Common myeloid progenitor, CD34-positive (primary cell): ENCODE measurements at regions not wholly inside any gene's neighbourhood (a gene's known extent, or its start where the extent isn't known, plus 50 kb on each side); places are given as distances from the start of the nearest gene placed in this dataset.
A peak's percentile ranks its signal among the peaks of the same experiment; 100 is the strongest.

Source experiments
- CTCF ChIA-PET: fragments of 350-600 bp; sonication (Branson Sonifier 250); formaldehyde crosslinking; loops from one replicate; lab custom pipeline; 2021; ENCODE audit warnings: antibody characterized with exemption; lab: Charles Lee
- POLR2A ChIA-PET: fragments of 350-600 bp; sonication (Branson Sonifier 250); formaldehyde crosslinking; loops from one replicate; lab custom pipeline; 2021; ENCODE audit warnings: antibody characterized with exemption; lab: Charles Lee
- DNase-seq, 3 donors: peaks; one replicate each; pipeline versions ENCODE4 v3.0.0 to v3.0.0-alpha.2; 2013
- H3K27ac ChIP-seq, 2 experiments: 1 replicate in 1 of 2; 2 replicates in 1 of 2; pipeline ENCODE4 v1.7.0; 2013; ENCODE audit warnings: inconsistent platforms in 2 of 2, low read length in 2 of 2, mild to moderate bottlenecking in 2 of 2, low read depth in 1 of 2, moderate library complexity in 1 of 2; ENCODE audit not compliant: severe bottlenecking in 2 of 2, insufficient read depth in 1 of 2, poor library complexity in 1 of 2
- H3K27me3 ChIP-seq, 5 experiments: replicated peaks in 2 of 5; 1 replicate in 3 of 5; 2 replicates in 2 of 5; pipeline versions ENCODE4 v1.6.1 to v1.7.0; 2013; ENCODE audit warnings: low read length in 4 of 5, mild to moderate bottlenecking in 2 of 5, moderate library complexity in 2 of 5, inconsistent platforms in 1 of 5; ENCODE audit not compliant: insufficient read depth in 5 of 5, control insufficient read depth in 4 of 5
- H3K36me3 ChIP-seq, 4 experiments: 1 replicate in 2 of 4; 2 replicates in 2 of 4; pipeline versions ENCODE4 v1.6.1 to v1.7.0; 2013; ENCODE audit warnings: low read length in 3 of 4, control low read depth in 1 of 4, mild to moderate bottlenecking in 1 of 4; ENCODE audit not compliant: control insufficient read depth in 4 of 4, insufficient read depth in 4 of 4
- H3K4me1 ChIP-seq, 4 experiments: 1 replicate in 3 of 4; 2 replicates in 1 of 4; pipeline versions ENCODE4 v1.6.1 to v1.7.1; 2013; ENCODE audit warnings: low read length in 3 of 4, mild to moderate bottlenecking in 3 of 4, control low read depth in 1 of 4, inconsistent platforms in 1 of 4, moderate library complexity in 1 of 4; ENCODE audit not compliant: control insufficient read depth in 4 of 4, insufficient read depth in 4 of 4; ENCODE audit errors: control extremely low read depth in 1 of 4
- H3K4me3 ChIP-seq, 7 experiments: 1 replicate in 4 of 7; 2 replicates in 3 of 7; pipeline versions ENCODE4 v1.5.1 to v1.7.0; 2013; ENCODE audit warnings: mild to moderate bottlenecking in 7 of 7, low read length in 6 of 7, moderate library complexity in 6 of 7, inconsistent platforms in 2 of 7, low read depth in 2 of 7, control low read depth in 1 of 7; ENCODE audit not compliant: insufficient read depth in 4 of 7, control insufficient read depth in 1 of 7; ENCODE audit errors: extremely low read depth in 1 of 7
- H3K9me3 ChIP-seq, 5 experiments: 1 replicate in 4 of 5; 2 replicates in 1 of 5; pipeline versions ENCODE4 v1.6.1 to v1.7.1; 2013; ENCODE audit warnings: low read length in 4 of 5, mild to moderate bottlenecking in 2 of 5, inconsistent platforms in 1 of 5, low read depth in 1 of 5, moderate library complexity in 1 of 5; ENCODE audit not compliant: control insufficient read depth in 4 of 5, insufficient read depth in 2 of 5; ENCODE audit errors: control extremely low read depth in 1 of 5
- WGBS: methylation state at CpG from one replicate; pipeline ENCODE4 v1.1.5; 2013; ENCODE audit not compliant: insufficient coverage; 5-methylcytosine and 5-hydroxymethylcytosine counted together

- H3K4me3 ChIP-seq: no peak overlapping the region
- ChIA-PET CTCF (no interaction called here), POLR2A (no interaction called here)
- H3K4me1 ChIP-seq: no peaks in the 10 kb centered on the region
- no peaks in the 10 kb centered on the region for H3K36me3 ChIP-seq
- H3K9me3 ChIP-seq: peaks cover 0 to 8% (median 0%) of the 10 kb centered on the region in 5 experiments
- H3K27ac ChIP-seq: no peak overlapping the region
- no peak for DNase-seq
- no peaks in the 10 kb centered on the region for H3K27me3 ChIP-seq
- 100% methylated on average over 2 of the region's 4 CpGs for WGBS
Observed at GRCh38 chr7:16284581-16284980, 136.8 kb downstream of the CRPPA start.

DNA sequence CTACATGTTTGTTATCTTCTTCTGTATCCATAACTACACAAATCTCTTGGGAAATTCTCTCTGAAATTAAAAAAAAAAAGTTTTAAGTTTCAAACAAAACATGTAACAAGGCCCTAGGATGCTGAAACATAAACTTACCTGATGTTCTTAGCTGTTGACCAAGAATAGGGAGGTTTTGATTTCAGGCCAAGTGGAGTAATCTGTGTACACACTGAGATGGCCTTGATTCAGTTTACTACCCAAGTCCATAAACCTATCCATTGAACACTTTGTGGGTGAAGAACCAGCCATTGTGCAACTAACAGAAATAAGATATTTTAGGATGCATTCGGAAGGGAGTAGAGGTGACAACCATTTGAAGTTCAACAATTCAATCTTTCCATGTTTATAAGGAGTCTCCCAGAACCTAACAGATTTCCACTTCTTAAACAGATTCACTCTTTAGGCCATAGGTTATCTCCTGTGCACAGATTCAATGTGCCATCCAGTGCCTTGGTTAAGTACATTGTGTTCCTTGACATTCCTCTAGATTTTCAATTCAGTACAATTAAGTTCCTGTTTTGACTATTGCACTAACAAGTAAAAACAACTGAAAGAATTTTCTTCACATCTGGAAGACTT, 143.1 kb downstream of the CRPPA start:
- CTCF ChIA-PET: interaction anchor here (1.1 kb wide), 1 partner anchor 127 kb away, joined by 3 read pairs; no protein-coding TSS in a partner anchor
- DNase-seq: no peak
- POLR2A ChIA-PET: no interaction called here
- no peak overlapping the region for H3K4me3 ChIP-seq
- no peak overlapping the region for H3K27ac ChIP-seq
- H3K36me3 ChIP-seq: no peaks in the 10 kb centered on the region
- H3K27me3 ChIP-seq: no peaks in the 10 kb centered on the region
- H3K9me3 ChIP-seq: peaks cover 0 to 4% (median 0%) of the 10 kb centered on the region in 5 experiments
- no peaks in the 10 kb centered on the region for H3K4me1 ChIP-seq
- WGBS: no CpG with 5 or more reads among the region's 1 CpG

GRCh38 chr7:16271990-16272665, 149.2 kb downstream of the CRPPA start:
- H3K36me3 ChIP-seq: no peaks in the 10 kb centered on the region
- no peaks in the 10 kb centered on the region for H3K27me3 ChIP-seq
- no peak overlapping the region for H3K4me3 ChIP-seq
- WGBS: no CpG with 5 or more reads among the region's 2 CpGs
- H3K27ac ChIP-seq: no peak overlapping the region
- DNase-seq: no peak
- POLR2A ChIA-PET: no interaction called here
- peaks cover 0 to 7% (median 0%) of the 10 kb centered on the region in 5 experiments for H3K9me3 ChIP-seq
- peaks cover 0 to 15% (median 5%) of the 10 kb centered on the region in 4 experiments for H3K4me1 ChIP-seq
- CTCF ChIA-PET: interaction anchor here (0.8 kb wide), 1 partner anchor 21 kb away, joined by 3 read pairs; no protein-coding TSS in a partner anchor

DNA sequence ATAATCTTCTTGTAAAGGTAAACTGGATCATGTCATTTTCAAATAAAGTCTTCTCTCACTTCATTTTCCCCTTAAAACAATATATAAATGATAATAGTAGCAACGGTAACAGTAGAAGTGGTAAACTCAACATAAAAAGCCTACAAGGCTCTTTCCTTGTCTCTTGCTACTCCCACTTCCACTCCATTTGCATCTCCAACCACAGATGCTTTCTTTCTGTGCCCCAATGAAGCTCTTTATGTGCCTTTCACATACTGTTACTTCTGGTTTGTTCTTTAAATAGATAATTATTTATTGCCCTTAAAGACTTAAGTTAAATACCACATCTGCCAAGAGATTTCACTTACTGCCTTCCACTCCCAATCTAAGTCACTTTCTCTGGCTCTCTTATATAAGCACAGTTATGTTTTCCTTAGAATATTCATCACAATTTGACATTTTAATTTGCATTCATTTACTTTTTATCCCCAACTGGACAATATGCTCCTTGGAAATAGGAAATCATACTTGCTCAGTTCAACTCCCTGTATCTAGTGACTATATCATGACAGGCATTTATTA, 149.9 kb downstream of the CRPPA start:
- no peak for DNase-seq
- Histone ChIP-seq H3K27ac (no peak overlapping the region), H3K9me3 (peaks cover 0 to 7% (median 0%) of the 10 kb centered on the region in 5 experiments), H3K36me3 (no peaks in the 10 kb centered on the region), H3K27me3 (no peaks in the 10 kb centered on the region), H3K4me3 (no peak overlapping the region), H3K4me1 (peaks cover 0 to 15% (median 5%) of the 10 kb centered on the region in 4 experiments)
- WGBS: no CpG with 5 or more reads among the region's 1 CpG
- ChIA-PET POLR2A (no interaction called here), CTCF (no interaction called here)

GRCh38 chr7:16270844-16271243, 150.5 kb downstream of the CRPPA start:
- Histone ChIP-seq H3K4me1 (peaks cover 0 to 15% (median 5%) of the 10 kb centered on the region in 4 experiments), H3K36me3 (no peaks in the 10 kb centered on the region), H3K27ac (no peak overlapping the region), H3K9me3 (peaks cover 0 to 7% (median 0%) of the 10 kb centered on the region in 5 experiments), H3K27me3 (no peaks in the 10 kb centered on the region), H3K4me3 (no peak overlapping the region)
- ChIA-PET POLR2A (no interaction called here), CTCF (no interaction called here)
- WGBS: 62% methylated on average over 3 of the region's 4 CpGs
- no peak for DNase-seq

GRCh38 chr7:16268821-16269768, 152.2 kb downstream of the CRPPA start:
- 40% methylated on average over 5 of the region's 12 CpGs for WGBS
- H3K27me3 ChIP-seq: no peaks in the 10 kb centered on the region
- peaks cover 0 to 15% (median 5%) of the 10 kb centered on the region in 4 experiments for H3K4me1 ChIP-seq
- DNase-seq: peak; percentile 86 to 99 (median 96)
- peaks cover 0 to 7% (median 0%) of the 10 kb centered on the region in 5 experiments for H3K9me3 ChIP-seq
- H3K27ac ChIP-seq: peak overlapping the region; percentile 19 to 74
- CTCF ChIA-PET: no interaction called here
- H3K4me3 ChIP-seq: no peak overlapping the region
- H3K36me3 ChIP-seq: no peaks in the 10 kb centered on the region
- POLR2A ChIA-PET: interaction anchor here (1.4 to 1.5 kb wide), 2 partner anchors 152 to 153 kb away, joined by 3 to 4 read pairs; no protein-coding TSS in a partner anchor
